HEK293 (cell line): ENCODE measurements at regions not wholly inside any gene's neighbourhood (a gene's known extent, or its start where the extent isn't known, plus 50 kb on each side); places are given as distances from the start of the nearest gene placed in this dataset.

Experiments used
- CTCF ChIA-PET: fragments of 350-600 bp; formaldehyde crosslinking; extraction: SDS; loops from one replicate; lab custom pipeline; 2021; ENCODE audit warnings: antibody characterized with exemption; lab: Yijun Ruan, JAX
- POLR2A ChIA-PET: fragments of 300-600 bp; formaldehyde crosslinking; extraction: SDS; loops from one replicate; lab custom pipeline; 2020; ENCODE audit warnings: antibody characterized with exemption, inconsistent platforms; lab: Yijun Ruan, JAX
- H3K27ac ChIP-seq: fragments of 200-500 bp; sonication (Bioruptor generic); 2 replicates; pipeline ENCODE4 v1.5.1; 2014; ENCODE audit warnings: low read depth, low read length, control low read depth, inconsistent platforms; ENCODE audit errors: extremely low read depth
- H3K36me3 ChIP-seq, 2 experiments: fragments of 200-500 bp in 1 of 2; sonication (Bioruptor generic) in 1 of 2; 1 replicate in 1 of 2; 2 replicates in 1 of 2; pipeline ENCODE4 v1.5.1; 2014 to 2017; ENCODE audit warnings: inconsistent platforms in 2 of 2, low read length in 2 of 2; ENCODE audit not compliant: control insufficient read depth in 2 of 2, insufficient read depth in 1 of 2
- H3K4me1 ChIP-seq: fragments of 200-500 bp; sonication (Bioruptor generic); 2 replicates; pipeline ENCODE4 v1.5.1; 2014; ENCODE audit warnings: mild to moderate bottlenecking, low read length, inconsistent platforms; ENCODE audit not compliant: control insufficient read depth, insufficient read depth
- H3K4me3 ChIP-seq: 2 replicates; pipeline ENCODE4 v1.5.1; 2011; ENCODE audit warnings: low read depth, mild to moderate bottlenecking, control low read depth, low read length, moderate library complexity
- H3K9me3 ChIP-seq: fragments of 200-500 bp; sonication (Bioruptor generic); 2 replicates; pipeline ENCODE4 v1.5.1; 2014; ENCODE audit warnings: low read depth, low read length, inconsistent platforms; ENCODE audit not compliant: control insufficient read depth, insufficient read depth
- BCL11B ChIP-seq: fragments of 450-650 bp; formaldehyde crosslinking; IDR thresholded peaks from 2 replicates; pipeline ENCODE4 v1.5.1; 2016; ENCODE audit warnings: low read depth, missing biosample characterization, missing genetic modification characterization
- GLI4 ChIP-seq: fragments of 450-650 bp; formaldehyde crosslinking; IDR thresholded peaks from 2 replicates; pipeline ENCODE4 v1.5.1; 2016; ENCODE audit warnings: missing biosample characterization, missing genetic modification characterization
- KLF10 ChIP-seq: fragments of 450-650 bp; IDR thresholded peaks from 2 replicates; pipeline ENCODE4 v1.5.1; 2018; ENCODE audit warnings: missing biosample characterization, mild to moderate bottlenecking, missing genetic modification characterization
- SP3 ChIP-seq: fragments of 450-650 bp; formaldehyde crosslinking; IDR thresholded peaks from 2 replicates; pipeline ENCODE4 v1.5.1; 2016; ENCODE audit warnings: missing biosample characterization, missing genetic modification characterization
- WT1 ChIP-seq: fragments of 450-650 bp; formaldehyde crosslinking; IDR thresholded peaks from 2 replicates; pipeline ENCODE4 v1.5.1; 2016; ENCODE audit warnings: missing biosample characterization, missing genetic modification characterization
- YY1 ChIP-seq: fragments of 450-650 bp; formaldehyde crosslinking; IDR thresholded peaks from 2 replicates; pipeline ENCODE4 v1.5.1; 2018; ENCODE audit warnings: missing biosample characterization, missing genetic modification characterization
- YY2 ChIP-seq: fragments of 450-650 bp; formaldehyde crosslinking; IDR thresholded peaks from 2 replicates; pipeline ENCODE4 v1.5.1; 2016; ENCODE audit warnings: missing biosample characterization, missing genetic modification characterization
- ZBTB48 ChIP-seq: fragments of 450-650 bp; formaldehyde crosslinking; IDR thresholded peaks from 2 replicates; pipeline ENCODE4 v1.5.1; 2016; ENCODE audit warnings: missing biosample characterization, missing genetic modification characterization
- ZBTB7A ChIP-seq: fragments of 450-650 bp; formaldehyde crosslinking; IDR thresholded peaks from 2 replicates; pipeline ENCODE4 v1.5.1; 2016; ENCODE audit warnings: low read depth, missing biosample characterization, missing genetic modification characterization
- ZFP3 ChIP-seq: fragments of 450-650 bp; formaldehyde crosslinking; IDR thresholded peaks from 2 replicates; pipeline ENCODE4 v1.5.1; 2016; ENCODE audit warnings: low read depth, missing biosample characterization, missing genetic modification characterization
- ZIC2 ChIP-seq: fragments of 450-650 bp; formaldehyde crosslinking; IDR thresholded peaks from 2 replicates; pipeline ENCODE4 v1.5.1; 2016; ENCODE audit warnings: missing biosample characterization, missing genetic modification characterization
- ZNF157 ChIP-seq: fragments of 450-650 bp; formaldehyde crosslinking; IDR thresholded peaks from 2 replicates; pipeline ENCODE4 v1.5.1; 2016; ENCODE audit warnings: missing biosample characterization, missing genetic modification characterization
- ZNF211 ChIP-seq: fragments of 450-650 bp; formaldehyde crosslinking; IDR thresholded peaks from 2 replicates; pipeline ENCODE4 v1.5.1; 2016; ENCODE audit warnings: low read depth, missing biosample characterization, missing genetic modification characterization
- ZNF324 ChIP-seq: fragments of 450-650 bp; formaldehyde crosslinking; IDR thresholded peaks from 2 replicates; pipeline ENCODE4 v1.5.1; 2016; ENCODE audit warnings: missing biosample characterization, missing genetic modification characterization
- ZNF37A ChIP-seq: fragments of 450-650 bp; IDR thresholded peaks from 2 replicates; pipeline ENCODE4 v1.5.1; 2018; ENCODE audit warnings: missing biosample characterization, missing genetic modification characterization
- ZNF501 ChIP-seq: fragments of 450-650 bp; formaldehyde crosslinking; IDR thresholded peaks from 2 replicates; pipeline ENCODE4 v1.5.1; 2016; ENCODE audit warnings: missing biosample characterization, missing genetic modification characterization
- ZNF658 ChIP-seq: fragments of 450-650 bp; formaldehyde crosslinking; IDR thresholded peaks from 2 replicates; pipeline ENCODE4; 2016; ENCODE audit warnings: missing biosample characterization, missing genetic modification characterization
- ZNF701 ChIP-seq: fragments of 450-650 bp; formaldehyde crosslinking; IDR thresholded peaks from 2 replicates; pipeline ENCODE4 v1.5.1; 2016; ENCODE audit warnings: missing biosample characterization, missing genetic modification characterization
- ZNF837 ChIP-seq: fragments of 450-650 bp; formaldehyde crosslinking; IDR thresholded peaks from 2 replicates; pipeline ENCODE4 v1.5.1; 2016; ENCODE audit warnings: missing biosample characterization, missing genetic modification characterization
- ZXDB ChIP-seq: fragments of 450-650 bp; formaldehyde crosslinking; IDR thresholded peaks from 2 replicates; pipeline ENCODE4 v1.5.1; 2016; ENCODE audit warnings: missing biosample characterization, missing genetic modification characterization
- TF ChIP-seq, protein P1 (sequence below): fragments of 450-650 bp; formaldehyde crosslinking; IDR thresholded peaks from 2 replicates; pipeline ENCODE4 v1.5.1; 2016; ENCODE audit warnings: missing biosample characterization, missing genetic modification characterization, borderline replicate concordance
- TF ChIP-seq, protein P2 (sequence below): fragments of 450-650 bp; formaldehyde crosslinking; IDR thresholded peaks from 2 replicates; pipeline ENCODE4 v1.5.1; 2016; ENCODE audit warnings: missing biosample characterization, missing genetic modification characterization
- TF ChIP-seq, protein P3 (sequence below): fragments of 450-650 bp; formaldehyde crosslinking; IDR thresholded peaks from 2 replicates; pipeline ENCODE4 v1.5.1; 2016; ENCODE audit warnings: missing biosample characterization, missing genetic modification characterization
- TF ChIP-seq, protein P4 (sequence below): fragments of 450-650 bp; formaldehyde crosslinking; IDR thresholded peaks from 2 replicates; pipeline ENCODE4 v1.5.1; 2016; ENCODE audit warnings: missing biosample characterization, missing genetic modification characterization, low read depth
- TF ChIP-seq, protein P5 (sequence below): fragments of 450-650 bp; formaldehyde crosslinking; IDR thresholded peaks from 2 replicates; pipeline ENCODE4 v1.5.1; 2016; ENCODE audit warnings: missing biosample characterization, missing genetic modification characterization

DNA sequence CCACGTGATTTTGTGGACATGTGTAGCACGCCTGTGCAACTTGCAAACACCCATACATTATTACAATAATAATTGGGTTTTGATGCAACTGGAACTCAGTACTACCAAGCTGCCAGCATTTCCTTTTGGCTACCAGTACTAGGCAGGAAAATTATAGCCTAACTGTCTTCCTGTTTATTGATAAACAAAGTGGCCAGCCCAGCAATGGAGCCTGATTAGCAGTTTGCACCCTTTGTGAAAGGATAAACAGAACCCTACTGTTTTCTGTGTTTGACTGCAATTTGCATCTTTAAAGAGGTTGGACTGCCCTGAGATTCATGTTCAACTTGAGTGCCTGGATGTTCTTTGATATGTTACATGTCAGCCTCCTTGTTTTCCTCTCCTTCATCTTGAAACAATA lies 173.9 kb downstream of the ZIC5 start:
- H3K27ac ChIP-seq, result no peak overlapping the region
- H3K9me3 ChIP-seq, result no peaks in the 10 kb centered on the region
- no peak overlapping the region for H3K4me3 ChIP-seq
- TF ChIP-seq ZNF837 (tag by site-specific recombination) (no peak), WT1 (tag by site-specific recombination) (no peak), ZNF157 (tag by site-specific recombination) (no peak), BCL11B (tag by site-specific recombination) (no peak), ZNF701 (no peak), ZBTB7A (tag by site-specific recombination) (no peak), ZXDB (tag by site-specific recombination) (no peak), ZNF211 (tag by site-specific recombination) (no peak), YY2 (tag by site-specific recombination) (no peak), SP3 (tag by site-specific recombination) (no peak), YY1 (no peak), ZNF658 (tag by site-specific recombination) (no peak), ZBTB48 (tag by site-specific recombination) (no peak), KLF10 (tag by site-specific recombination) (no peak), ZNF37A (no peak), ZNF501 (no peak), ZIC2 (no peak), ZFP3 (tag by site-specific recombination) (no peak)
- TF ChIP-seq, protein P1, sequence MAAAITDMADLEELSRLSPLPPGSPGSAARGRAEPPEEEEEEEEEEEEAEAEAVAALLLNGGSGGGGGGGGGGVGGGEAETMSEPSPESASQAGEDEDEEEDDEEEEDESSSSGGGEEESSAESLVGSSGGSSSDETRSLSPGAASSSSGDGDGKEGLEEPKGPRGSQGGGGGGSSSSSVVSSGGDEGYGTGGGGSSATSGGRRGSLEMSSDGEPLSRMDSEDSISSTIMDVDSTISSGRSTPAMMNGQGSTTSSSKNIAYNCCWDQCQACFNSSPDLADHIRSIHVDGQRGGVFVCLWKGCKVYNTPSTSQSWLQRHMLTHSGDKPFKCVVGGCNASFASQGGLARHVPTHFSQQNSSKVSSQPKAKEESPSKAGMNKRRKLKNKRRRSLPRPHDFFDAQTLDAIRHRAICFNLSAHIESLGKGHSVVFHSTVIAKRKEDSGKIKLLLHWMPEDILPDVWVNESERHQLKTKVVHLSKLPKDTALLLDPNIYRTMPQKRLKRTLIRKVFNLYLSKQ (tag by site-specific recombination), result no peak
- TF ChIP-seq, protein P2, sequence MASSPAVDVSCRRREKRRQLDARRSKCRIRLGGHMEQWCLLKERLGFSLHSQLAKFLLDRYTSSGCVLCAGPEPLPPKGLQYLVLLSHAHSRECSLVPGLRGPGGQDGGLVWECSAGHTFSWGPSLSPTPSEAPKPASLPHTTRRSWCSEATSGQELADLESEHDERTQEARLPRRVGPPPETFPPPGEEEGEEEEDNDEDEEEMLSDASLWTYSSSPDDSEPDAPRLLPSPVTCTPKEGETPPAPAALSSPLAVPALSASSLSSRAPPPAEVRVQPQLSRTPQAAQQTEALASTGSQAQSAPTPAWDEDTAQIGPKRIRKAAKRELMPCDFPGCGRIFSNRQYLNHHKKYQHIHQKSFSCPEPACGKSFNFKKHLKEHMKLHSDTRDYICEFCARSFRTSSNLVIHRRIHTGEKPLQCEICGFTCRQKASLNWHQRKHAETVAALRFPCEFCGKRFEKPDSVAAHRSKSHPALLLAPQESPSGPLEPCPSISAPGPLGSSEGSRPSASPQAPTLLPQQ (tag by site-specific recombination), result no peak
- CTCF ChIA-PET, result interaction anchor here (0.7 kb wide), 1 partner anchor 27 kb away, joined by 3 read pairs; no protein-coding TSS in a partner anchor
- no peaks in the 10 kb centered on the region for H3K36me3 ChIP-seq
- POLR2A ChIA-PET, result no interaction called here
- no peaks in the 10 kb centered on the region for H3K4me1 ChIP-seq

DNA sequence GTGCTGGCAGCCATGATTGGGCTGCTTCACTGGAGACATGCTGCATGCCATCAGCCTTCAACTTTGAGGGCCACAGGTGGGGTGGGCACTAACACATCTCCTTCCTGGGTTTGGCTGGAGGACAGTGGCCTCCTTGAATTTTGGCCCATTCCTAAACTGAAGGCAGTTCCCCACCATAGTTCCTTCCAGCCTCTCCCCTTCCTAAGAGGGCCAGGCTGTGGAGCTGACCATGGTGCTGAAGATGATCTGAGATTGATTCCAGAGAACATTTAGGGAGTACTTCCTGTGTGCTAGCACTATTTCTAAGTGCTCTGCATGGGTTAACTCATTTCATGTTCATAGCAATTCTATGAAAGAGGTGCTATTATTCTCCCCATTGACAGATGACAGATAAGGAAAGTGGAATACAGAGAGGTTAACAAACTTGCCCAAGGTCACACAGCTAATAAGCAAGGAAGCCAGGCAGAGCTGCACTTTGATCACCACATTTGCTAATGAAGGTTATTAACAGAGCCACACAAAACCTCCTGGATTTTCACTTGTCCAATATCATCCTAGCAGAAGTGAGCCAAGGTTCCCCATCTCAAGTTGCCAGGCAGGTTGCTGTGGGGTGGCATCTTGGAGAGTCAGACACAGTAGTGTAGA lies 175.3 kb downstream of the ZIC5 start:
- Histone ChIP-seq H3K27ac (no peak overlapping the region), H3K9me3 (no peaks in the 10 kb centered on the region), H3K4me3 (no peak overlapping the region), H3K36me3 (no peaks in the 10 kb centered on the region), H3K4me1 (no peaks in the 10 kb centered on the region)
- ChIA-PET CTCF (interaction anchor here (0.5 kb wide), 1 partner anchor 79 kb away, joined by 3 read pairs; no protein-coding TSS in a partner anchor), POLR2A (no interaction called here)
- no peak for TF ChIP-seq ZNF324 (tag by site-specific recombination)
- TF ChIP-seq GLI4 (tag by site-specific recombination), result no peak
- TF ChIP-seq, protein P3, sequence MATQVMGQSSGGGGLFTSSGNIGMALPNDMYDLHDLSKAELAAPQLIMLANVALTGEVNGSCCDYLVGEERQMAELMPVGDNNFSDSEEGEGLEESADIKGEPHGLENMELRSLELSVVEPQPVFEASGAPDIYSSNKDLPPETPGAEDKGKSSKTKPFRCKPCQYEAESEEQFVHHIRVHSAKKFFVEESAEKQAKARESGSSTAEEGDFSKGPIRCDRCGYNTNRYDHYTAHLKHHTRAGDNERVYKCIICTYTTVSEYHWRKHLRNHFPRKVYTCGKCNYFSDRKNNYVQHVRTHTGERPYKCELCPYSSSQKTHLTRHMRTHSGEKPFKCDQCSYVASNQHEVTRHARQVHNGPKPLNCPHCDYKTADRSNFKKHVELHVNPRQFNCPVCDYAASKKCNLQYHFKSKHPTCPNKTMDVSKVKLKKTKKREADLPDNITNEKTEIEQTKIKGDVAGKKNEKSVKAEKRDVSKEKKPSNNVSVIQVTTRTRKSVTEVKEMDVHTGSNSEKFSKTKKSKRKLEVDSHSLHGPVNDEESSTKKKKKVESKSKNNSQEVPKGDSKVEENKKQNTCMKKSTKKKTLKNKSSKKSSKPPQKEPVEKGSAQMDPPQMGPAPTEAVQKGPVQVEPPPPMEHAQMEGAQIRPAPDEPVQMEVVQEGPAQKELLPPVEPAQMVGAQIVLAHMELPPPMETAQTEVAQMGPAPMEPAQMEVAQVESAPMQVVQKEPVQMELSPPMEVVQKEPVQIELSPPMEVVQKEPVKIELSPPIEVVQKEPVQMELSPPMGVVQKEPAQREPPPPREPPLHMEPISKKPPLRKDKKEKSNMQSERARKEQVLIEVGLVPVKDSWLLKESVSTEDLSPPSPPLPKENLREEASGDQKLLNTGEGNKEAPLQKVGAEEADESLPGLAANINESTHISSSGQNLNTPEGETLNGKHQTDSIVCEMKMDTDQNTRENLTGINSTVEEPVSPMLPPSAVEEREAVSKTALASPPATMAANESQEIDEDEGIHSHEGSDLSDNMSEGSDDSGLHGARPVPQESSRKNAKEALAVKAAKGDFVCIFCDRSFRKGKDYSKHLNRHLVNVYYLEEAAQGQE (tag by site-specific recombination), result peak; percentile 97
- TF ChIP-seq, protein P4, sequence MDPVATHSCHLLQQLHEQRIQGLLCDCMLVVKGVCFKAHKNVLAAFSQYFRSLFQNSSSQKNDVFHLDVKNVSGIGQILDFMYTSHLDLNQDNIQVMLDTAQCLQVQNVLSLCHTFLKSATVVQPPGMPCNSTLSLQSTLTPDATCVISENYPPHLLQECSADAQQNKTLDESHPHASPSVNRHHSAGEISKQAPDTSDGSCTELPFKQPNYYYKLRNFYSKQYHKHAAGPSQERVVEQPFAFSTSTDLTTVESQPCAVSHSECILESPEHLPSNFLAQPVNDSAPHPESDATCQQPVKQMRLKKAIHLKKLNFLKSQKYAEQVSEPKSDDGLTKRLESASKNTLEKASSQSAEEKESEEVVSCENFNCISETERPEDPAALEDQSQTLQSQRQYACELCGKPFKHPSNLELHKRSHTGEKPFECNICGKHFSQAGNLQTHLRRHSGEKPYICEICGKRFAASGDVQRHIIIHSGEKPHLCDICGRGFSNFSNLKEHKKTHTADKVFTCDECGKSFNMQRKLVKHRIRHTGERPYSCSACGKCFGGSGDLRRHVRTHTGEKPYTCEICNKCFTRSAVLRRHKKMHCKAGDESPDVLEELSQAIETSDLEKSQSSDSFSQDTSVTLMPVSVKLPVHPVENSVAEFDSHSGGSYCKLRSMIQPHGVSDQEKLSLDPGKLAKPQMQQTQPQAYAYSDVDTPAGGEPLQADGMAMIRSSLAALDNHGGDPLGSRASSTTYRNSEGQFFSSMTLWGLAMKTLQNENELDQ (tag by site-specific recombination), result no peak
- TF ChIP-seq, protein P5, sequence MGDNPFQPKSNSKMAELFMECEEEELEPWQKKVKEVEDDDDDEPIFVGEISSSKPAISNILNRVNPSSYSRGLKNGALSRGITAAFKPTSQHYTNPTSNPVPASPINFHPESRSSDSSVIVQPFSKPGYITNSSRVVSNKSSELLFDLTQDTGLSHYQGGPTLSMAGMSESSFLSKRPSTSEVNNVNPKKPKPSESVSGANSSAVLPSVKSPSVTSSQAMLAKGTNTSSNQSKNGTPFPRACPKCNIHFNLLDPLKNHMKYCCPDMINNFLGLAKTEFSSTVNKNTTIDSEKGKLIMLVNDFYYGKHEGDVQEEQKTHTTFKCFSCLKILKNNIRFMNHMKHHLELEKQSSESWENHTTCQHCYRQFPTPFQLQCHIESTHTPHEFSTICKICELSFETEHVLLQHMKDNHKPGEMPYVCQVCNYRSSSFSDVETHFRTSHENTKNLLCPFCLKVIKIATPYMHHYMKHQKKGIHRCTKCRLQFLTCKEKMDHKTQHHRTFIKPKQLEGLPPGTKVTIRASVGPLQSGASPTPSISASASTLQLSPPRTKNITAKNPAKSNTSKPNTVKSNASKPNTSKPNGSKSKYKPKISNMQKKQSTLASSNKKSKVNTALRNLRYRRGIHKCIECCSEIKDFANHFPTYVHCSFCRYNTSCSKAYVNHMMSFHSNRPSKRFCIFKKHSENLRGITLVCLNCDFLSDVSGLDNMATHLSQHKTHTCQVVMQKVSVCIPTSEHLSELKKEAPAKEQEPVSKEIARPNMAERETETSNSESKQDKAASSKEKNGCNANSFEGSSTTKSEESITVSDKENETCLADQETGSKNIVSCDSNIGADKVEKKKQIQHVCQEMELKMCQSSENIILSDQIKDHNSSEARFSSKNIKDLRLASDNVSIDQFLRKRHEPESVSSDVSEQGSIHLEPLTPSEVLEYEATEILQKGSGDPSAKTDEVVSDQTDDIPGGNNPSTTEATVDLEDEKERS (tag by site-specific recombination), result no peak
